Inferior parietal cortex (tissue), 1 donor: ENCODE measurements at regions not wholly inside any gene's neighbourhood (a gene's known extent, or its start where the extent isn't known, plus 50 kb on each side); places are given as distances from the start of the nearest gene placed in this dataset.

ENCODE experiments used
- DNase-seq: peaks from one replicate; pipeline ENCODE4 v3.0.0-alpha.2; 2016; ENCODE audit errors: extremely low spot score

DNA sequence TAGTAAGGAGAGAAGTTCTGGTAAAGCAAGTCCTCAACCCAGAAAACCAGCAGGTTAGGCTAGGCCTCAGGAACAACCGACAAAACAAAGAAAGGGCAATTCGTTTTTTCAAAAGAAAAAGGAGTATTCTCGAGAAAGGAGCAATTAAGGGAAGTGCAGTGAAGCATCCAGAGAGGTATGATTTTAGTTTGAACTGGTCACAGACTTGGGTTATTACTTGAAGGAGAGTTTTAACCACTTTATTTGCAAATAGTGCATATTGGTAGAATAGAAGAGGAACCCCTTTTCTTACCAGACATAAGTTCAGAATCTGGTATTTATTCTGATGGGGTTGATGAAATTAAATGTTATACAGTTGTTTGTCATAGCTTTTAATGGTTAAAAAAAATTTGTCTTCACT, 110.0 kb upstream of the GCFC2 start:
- DNase-seq: no peak

DNA sequence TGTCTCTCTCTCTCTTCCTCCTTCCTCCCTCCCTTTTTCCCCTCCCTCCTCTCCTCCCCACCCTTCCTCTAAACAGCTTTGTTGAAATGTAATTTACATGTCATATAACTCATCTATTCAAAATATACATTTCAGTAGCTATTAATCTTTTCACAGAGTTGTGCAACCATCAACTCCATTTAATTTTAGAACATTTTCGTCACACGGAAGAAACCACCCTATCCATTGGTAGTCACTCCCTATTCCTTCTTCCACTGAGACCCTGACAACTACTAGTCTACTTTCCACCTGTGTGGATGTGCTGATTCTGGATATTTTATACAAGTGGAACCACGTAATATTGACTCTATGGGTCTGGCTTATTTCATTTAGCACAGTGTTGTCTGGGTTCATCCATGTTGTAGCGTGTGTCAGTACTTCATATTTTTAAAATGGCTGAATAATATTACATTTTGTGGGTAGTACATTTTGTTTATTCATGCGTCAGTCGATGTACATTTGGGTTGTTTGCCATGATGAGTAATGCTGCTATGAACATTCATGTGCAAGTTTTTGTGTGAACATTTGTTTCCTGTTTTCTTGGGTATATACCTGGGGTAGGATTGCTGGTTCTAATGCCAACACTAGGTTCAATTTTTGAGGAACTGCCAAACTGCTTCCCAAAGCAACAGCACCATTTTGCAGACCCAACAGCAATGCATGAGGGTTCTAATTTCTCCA, 100.1 kb upstream of the GCFC2 start:
- DNase-seq: no peak

DNA sequence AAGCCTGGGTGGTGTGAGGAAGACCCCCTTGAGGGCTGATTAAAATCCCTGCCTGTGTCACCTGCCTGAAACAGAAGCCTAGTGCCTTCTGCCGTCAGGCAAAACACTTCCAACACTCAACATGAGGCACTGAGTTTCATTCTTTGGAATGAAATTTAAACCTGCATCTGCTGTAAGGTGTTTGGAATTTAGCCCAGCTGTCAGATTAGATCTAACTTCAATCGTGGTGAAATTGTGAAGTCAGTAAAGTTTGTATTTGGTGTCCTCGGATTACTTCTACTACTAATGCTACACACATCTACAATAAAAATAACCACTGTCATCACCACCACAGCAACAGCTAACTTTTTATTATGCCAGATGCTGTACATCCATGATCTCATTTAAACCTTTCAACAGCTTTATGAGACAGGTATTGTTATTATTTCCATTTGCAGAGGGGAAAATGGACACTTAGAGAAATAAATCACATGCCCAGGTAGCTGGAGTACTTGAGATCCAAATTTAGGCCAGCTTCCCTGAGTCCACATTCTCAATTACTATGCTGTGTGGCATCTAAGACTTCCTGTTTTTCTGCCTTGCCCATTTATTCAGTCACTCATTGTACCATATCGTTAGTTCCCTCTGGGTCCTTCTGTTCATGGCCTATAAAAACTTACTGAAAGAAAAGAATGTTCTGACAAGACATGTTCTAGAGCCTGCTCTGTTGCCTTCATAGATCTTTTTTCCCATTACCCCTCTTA, 98.2 kb upstream of the GCFC2 start:
- no peak for DNase-seq

DNA sequence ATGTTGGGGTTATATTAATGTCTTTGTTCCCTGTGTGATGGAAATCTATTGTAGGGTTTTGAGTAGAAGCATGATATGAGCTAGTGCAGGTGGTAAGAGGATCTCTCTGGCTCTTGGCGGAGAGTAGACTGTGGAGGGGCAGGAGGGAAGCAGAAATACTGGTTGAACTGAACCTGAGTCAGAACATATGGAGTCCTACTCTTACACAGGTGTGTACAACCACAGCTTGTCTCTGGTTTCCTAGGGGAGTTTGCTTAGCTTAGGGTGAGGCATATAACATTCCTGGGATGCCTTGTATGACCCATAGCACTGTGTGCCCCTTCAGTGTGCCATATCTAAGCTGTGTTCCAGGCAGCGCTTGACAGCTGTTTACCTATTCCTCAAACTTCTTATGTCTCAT, 97.3 kb upstream of the GCFC2 start:
- DNase-seq: no peak

DNA sequence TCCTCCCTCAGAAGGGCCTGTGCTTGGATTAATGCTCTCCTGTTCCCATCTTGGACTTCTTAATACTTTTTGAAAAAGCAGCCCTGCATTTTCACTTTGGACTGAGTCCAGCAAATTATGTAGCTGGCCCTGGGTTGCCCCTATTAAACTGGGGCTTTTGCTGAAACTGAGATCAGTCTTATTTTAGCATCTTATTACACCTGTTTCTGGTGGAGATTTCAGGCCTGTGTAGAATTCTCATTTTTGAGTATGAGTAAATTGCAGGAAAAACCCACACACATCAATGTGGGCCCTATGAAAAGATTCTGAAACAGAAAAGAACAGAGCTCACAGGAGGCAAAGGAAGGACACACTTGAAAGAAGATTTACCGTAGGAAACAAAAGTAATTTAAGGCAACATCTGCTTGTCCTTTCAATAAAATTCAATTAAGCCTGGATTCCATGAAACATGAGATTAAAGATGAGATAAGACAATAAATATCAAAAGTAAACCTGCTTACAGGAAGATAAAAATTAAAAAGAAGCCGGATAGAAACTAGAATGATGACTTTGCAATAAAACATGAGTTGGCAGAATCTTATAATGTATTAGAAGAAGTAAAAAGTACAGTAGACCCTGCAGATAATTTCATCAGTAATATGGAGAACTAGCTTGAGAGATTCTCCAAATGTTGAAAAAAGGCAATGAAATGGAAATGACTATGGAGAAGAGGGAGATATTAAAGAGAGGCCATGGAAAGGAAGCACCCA, 90.7 kb upstream of the GCFC2 start:
- no peak for DNase-seq

DNA sequence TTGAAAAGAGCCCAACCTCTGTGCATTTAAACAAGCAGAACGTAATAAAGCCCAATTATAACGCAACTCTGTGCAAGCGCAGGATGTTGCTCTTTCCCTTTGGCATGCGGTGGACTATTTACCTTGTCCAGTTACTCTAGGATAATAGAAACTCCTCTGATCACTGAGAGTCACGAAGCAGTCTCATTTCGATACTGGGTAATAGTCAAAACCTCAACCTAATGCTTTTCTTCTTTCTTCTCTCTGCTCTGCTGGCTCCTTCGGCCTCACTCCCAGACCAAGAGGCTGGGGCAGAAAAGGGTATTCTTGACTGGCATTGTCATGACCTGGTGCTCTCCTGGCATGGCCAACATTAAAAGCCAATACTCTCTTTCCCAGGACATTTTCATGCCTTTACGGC, 89.7 kb upstream of the GCFC2 start:
- DNase-seq: no peak

DNA sequence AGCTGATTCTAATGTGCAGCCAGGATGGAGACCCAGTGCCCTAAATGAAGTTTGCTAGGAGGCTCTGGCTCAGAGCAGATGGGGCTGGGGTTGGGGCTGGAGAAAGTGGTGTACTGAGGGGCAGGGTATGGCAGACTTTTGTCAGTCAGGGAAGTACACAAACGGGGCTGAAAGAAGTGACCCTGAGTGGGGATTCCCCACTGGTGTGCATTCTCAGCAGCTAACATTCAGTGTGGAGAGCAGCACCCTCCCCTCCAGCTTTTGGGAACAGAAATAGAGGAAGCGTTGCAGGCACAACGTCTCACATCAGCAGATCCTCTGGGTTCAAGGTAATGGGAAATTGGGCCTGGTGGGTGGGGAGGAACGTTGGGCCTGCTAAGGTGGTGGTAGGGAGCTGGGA, 89.1 kb upstream of the GCFC2 start:
- DNase-seq: no peak

DNA sequence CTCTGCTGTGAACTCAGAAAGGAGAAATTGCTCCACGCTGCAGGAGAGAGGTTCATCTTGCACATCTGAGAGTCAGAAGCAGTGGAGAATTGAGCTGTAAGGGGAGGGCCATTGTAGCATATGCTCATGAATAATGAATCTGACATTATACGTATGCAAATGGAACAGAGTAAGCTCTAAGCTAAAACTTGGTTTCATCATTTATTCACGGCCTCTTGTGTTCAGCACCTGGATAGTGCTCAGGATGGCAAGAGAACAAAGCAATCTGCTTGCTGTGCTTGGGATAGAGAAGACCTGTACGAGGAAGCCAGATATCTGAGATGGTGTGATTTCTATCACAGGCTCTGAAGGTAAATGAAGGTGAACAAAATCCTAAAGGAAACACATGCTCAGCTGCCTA, 87.9 kb upstream of the GCFC2 start:
- peak; percentile 31 for DNase-seq

DNA sequence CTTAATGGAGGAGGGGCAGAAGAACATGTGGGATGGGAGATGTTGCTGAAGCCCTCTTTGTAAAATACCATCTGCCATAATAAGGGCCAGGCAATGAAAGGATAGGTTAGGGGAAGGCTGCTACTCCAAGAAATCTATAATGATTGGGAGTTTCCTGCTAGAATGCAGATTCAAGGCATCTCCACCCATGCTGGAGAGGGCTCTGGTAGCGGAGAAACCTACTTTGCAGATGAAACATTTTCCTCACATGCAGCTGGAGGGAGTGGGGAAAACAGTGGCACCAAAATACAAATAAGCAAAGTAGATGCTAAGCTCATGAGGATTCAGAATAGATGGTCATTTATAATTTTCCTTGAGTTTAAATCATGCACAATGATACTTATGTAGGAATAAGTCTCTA, 82.3 kb upstream of the GCFC2 start:
- DNase-seq: no peak

DNA sequence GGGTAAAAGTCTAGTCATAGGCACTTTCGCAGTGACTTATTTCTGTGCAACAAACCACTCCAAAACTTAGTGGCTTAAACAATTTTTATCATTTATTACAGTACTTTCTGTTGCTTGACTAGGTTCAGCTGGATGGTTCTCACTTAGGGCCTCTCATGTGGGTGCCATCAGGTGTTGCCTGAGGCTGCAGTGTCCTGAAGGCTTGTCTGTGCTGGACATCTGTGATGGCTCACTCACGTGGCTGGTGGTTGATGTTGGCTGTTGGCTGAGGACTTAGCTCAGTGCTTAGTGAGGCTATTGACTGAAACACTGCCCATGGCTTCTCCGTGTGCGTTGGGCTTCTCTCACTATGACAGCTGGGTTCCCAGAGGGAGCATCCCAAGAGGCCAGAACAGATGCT, 81.4 kb upstream of the GCFC2 start:
- no peak for DNase-seq

DNA sequence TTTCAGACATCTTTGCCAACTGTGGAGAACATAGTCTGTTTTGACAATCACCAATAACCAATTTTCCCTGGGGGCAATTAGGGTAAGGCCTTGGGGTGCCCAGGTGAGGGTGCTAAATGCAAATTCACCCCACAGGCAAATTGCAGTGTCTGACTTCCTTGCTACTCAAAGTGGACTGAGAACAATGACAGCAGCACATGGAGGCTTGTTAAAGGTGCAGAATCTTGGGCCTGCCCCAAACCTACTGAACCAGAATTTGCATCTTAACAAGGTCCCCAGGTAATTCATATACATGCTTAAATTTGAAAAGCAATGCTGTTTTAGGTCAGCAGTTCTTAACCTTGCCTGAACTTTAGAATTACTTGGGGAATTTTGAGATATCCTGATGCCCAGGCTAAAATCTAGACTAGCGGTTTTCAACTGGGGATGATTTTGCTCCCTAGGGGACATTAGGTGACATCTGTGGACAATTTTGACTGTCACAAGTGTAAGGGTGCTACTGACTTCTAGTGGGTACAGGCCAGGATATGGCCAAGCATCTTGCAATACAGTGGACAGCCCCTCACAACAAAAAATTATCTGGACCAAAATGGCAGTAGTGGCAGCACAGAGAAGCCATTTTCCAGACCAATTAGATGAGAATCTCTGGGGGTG, 80.2 kb upstream of the GCFC2 start:
- DNase-seq: no peak

DNA sequence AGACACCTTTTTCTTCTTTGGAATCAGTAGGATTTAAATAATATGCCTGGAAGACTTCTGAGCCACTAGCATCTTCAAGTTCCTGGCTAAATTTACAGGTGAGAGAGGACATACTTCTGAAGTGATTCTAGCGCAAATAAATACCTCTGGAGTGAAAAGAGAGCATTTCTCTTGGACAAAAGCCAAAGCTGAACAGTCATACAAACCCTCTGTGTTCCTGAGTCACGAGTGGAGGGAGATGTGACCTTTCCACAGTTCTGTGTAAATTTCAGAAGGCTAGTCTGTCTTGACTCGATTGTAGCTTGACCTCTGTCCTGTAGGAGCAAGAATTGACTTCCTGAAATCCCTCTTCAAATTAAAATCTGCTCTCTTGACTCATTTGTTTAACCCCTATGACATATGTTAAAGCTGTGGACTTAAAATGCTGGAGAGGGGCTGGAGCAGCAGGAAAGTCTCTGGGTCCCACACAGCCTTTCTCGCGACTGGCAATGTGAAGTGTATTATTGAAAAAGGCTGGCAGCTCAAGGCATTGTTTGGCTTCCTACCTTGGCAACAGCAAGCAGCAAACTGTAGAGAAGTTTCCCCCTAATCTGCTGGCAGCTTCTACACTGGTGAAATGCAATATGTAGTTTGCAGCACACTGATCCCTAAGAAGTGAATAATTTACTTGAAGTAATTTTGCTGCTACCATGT, 79.6 kb upstream of the GCFC2 start:
- DNase-seq: no peak

DNA sequence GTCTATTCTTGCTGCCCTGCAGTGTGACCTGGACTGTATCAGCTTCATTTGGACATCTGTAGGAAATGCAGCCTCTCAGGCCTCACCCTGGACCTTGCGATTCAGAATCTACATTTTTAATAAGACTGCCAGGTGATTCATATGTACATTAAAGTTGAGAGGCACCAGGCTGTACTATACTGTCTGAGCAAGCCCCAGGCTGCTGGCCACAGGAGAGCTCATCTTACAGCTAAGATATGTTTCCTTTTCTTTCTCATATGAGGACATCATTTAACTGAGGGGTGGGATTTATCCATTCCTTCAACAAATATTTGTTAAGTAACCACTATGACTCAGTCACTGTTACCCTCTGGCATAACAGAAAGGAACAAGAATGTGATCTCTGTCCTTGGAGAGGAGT, 78.2 kb upstream of the GCFC2 start:
- no peak for DNase-seq

DNA sequence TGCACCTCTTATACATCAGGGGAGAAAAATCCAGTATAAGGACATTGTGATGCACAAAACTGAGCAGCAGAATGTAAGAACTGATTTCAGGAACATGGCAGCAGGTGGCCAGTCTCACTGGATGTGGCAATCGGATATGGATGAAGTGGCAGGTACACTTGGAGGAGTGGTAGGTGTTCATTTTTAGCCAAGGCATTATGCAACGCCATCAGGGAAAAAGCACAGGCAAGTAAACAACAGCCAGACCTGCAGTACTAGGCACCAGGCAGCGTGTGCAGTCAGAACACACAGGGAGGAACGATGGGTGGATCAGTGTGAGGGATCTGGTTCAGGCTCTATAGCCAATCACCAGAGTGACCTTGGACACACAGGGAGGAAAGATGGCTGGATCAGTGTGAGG, 77.4 kb upstream of the GCFC2 start:
- DNase-seq: peak; percentile 29

DNA sequence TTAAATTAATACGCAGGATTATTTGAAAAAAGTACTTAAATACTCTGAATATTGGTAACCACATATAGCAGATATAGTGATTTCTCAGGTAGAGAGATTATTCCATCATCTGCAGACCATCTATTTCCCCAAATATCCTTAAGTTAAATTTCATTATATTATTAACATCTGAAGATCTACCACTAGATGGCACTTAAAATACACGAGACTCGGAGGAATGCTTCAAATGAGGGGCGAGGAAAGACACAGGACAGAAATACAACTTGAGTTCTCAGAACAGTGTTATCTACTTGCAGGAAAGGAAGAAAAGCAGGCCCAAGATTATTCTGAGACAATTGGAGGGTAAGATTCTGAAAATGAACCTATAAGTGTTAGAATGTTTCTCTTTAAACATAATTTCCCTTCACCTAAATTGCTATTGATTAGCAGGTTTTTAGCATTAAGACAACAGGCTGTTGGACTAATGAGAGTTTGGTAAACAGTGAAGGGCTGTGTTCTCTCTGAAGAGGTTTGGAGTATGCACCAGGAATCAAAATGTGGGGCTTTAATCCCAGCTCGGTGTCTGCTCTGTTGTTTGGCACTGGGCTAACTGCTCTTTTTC, 76.9 kb upstream of the GCFC2 start:
- DNase-seq: peak; percentile 83

DNA sequence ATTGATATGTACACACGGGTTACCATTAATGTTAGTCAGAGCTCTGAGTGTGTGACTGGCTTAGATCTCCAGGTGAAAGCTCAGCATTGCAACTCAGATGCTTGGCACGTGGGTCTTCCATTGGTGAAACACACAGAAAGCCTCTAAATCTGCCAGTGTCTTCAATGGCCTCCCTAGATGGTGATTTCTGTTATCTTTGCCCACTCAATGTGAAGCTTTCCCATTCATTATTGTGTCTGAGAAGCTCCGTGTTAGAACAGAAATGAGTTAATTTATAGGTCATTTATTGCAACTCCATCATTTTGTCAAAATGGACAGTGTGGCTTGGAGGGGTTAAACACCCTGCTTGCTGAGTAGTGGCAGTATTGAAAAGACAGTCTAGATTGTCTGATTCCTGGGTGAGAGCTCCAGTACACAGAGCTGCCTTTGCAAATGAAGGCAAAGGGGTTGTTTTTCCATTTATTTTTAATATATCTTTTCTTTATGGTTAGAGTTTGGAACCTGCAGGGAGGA, 64.7 kb upstream of the GCFC2 start:
- DNase-seq: no peak

DNA sequence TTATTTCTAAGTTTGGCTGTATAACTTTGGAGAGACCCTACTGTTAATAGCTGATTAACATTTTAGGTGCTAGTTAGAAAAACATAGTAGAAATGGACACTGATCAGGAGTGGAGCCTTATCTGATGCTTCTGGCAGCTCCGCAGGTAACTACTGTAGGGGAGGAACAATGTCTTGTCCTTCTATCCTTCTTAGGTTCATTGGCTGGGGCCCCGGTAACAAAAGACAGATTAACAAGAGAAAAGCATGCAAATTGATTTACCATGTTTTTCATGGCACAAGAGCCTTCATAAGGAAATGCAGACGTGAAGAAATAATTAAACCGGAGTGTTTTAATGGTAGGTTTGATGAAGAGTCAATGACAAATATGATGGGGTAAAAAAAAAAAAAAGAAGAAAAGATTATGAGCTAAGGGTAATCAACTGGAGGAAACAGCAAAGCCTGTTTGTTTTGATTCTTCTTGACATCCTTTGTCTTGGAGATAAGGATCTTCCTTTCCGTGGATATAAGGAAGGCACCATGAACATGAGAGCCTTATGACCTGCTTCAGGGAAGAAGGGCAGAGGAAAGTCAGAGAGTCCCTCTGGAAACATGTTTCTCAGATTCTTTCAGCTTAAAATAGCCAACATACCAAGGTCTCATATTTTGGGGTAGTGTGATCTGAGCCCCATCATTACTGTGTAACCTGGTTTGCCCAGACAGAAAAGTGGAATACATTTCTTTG, 62.4 kb upstream of the GCFC2 start:
- no peak for DNase-seq

DNA sequence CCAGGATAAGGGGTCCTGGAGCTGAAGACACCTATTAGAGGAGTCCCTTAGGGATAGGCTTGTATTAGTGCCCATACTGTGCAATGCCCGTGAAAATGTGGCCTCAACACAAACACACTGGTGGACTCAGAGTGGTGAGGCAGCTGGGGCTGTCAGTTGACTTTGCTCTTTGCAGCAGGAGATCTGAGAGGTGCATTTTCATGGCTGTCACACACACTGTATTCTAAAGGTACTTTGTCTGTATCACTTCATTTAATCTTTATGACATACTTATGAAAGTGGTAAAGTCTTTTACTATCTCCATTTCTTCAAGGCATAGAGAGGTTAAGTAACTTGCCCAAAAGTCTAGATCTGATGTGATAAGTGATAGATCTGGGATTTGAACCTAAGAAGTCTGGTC, 55.1 kb upstream of the GCFC2 start:
- DNase-seq: no peak

DNA sequence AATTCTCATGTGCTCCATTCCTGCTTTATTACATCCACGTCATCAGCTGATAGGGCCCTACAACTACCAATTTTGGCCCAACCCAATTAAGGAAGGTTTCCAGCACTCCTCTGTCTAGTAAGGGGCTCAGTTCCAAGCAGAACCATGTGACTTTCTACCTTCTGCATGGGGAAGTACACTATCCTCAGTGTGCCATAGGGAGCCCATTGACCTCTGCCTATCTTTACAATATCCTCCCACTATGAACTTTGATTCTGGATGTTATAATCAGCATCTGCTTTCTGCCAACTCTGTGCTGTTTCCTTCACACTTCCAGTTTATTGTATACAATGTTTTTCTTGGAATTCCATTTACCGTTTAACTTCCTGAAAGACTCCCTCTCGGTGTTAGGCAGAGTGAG, 53.9 kb upstream of the GCFC2 start:
- DNase-seq: no peak
